ENCODE measurements at regions not wholly inside any gene's neighbourhood (a gene's known extent, or its start where the extent isn't known, plus 50 kb on each side); places are given as distances from the start of the nearest gene placed in this dataset.

DNA sequence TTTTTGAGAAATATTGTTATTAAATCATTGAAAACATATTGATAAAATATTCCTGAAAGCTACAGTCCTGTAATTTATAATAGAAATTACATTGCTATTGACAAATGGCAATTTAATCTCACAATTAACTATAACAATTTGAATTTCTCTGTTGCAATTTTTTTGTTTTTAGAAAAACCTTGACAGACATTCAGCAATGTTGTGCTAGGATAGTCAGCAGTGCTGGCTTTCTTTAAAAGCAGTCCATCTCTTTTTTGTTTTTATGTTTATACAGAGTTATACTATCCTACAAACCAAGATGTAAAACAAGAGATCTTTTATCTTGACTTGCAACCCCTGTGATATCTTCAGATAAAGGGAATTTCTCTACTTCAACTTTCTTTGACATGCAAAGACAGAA lies 93.1 kb downstream of the TUSC7 start:
- H3K4me3 ChIP-seq, result no peak overlapping the region
- no peaks in the 10 kb centered on the region for H3K9me2 ChIP-seq (ENCODE audit: insufficient read depth)
- no peak overlapping the region for H2AFZ ChIP-seq
- DNase-seq, result no peak
- no peaks in the 10 kb centered on the region for H3K9me3 ChIP-seq (ENCODE audit: low read depth)
- H3K9ac ChIP-seq, result no peak overlapping the region
- TF ChIP-seq EZH2phosphoT487 (IDR thresholded peaks at IDR 0.05; ENCODE audit: insufficient read depth, low read depth) (no peak), EZH2 (IDR thresholded peaks at IDR 0.05; ENCODE audit: insufficient read depth, poor library complexity, severe bottlenecking) (no peak)
- H3K27me3 ChIP-seq (replicated peaks; ENCODE audit: insufficient read depth), result no peaks in the 10 kb centered on the region
- no peaks in the 10 kb centered on the region for H3K4me1 ChIP-seq (ENCODE audit: insufficient read depth)
- H3K4me2 ChIP-seq (ENCODE audit: unreplicated experiment), result no peak overlapping the region
- in situ Hi-C loops (cut with MboI), result no loop called here
- H4K20me1 ChIP-seq (ENCODE audit: insufficient read depth), result no peaks in the 10 kb centered on the region
- H3K27ac ChIP-seq, result no peak overlapping the region
- no peaks in the 10 kb centered on the region for H3K36me3 ChIP-seq (ENCODE audit: low read depth)
- H3K79me2 ChIP-seq (ENCODE audit: insufficient read depth), result no peaks in the 10 kb centered on the region
- no peaks in the 10 kb centered on the region for H3F3A ChIP-seq (ENCODE audit: insufficient read depth)

DNA sequence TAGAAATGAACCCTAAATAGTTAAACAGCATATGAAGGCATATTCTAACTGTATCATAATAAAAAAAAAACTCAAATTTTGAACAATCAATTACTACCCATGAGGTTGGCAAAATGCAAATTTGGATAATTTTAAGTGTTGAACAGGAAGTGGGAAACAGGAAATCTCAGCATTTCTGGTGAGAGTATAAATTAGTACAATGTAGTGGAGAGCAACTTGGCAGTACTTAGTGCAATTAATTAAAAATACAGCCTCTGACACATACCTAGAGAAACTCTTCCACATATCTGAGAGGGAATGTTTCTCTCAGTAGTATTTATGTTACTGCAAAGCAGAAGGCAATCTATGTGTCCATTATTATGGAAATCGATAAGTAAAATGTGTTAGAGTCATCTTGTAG lies 96.8 kb downstream of the TUSC7 start:
- Histone ChIP-seq H3K36me3 (ENCODE audit: low read depth) (no peaks in the 10 kb centered on the region), H4K20me1 (ENCODE audit: insufficient read depth) (no peaks in the 10 kb centered on the region), H3K4me1 (ENCODE audit: insufficient read depth) (no peaks in the 10 kb centered on the region), H3K9me3 (ENCODE audit: low read depth) (no peaks in the 10 kb centered on the region), H3F3A (ENCODE audit: insufficient read depth) (no peaks in the 10 kb centered on the region), H2AFZ (no peak overlapping the region), H3K27me3 (replicated peaks; ENCODE audit: insufficient read depth) (no peaks in the 10 kb centered on the region), H3K4me3 (no peak overlapping the region), H3K79me2 (ENCODE audit: insufficient read depth) (no peaks in the 10 kb centered on the region), H3K9ac (no peak overlapping the region), H3K9me2 (ENCODE audit: insufficient read depth) (no peaks in the 10 kb centered on the region), H3K27ac (no peak overlapping the region), H3K4me2 (ENCODE audit: unreplicated experiment) (no peak overlapping the region)
- 86 to 89% methylated on average over 1 of the region's 1 CpG for WGBS, 2 experiments (ENCODE audit: low coverage in 1 of 2, low lambda C conversion rate in 2 of 2, missing lambda C conversion rate in 2 of 2)
- DNase-seq, result no peak
- TF ChIP-seq EZH2 (IDR thresholded peaks at IDR 0.05; ENCODE audit: insufficient read depth, poor library complexity, severe bottlenecking), result no peak
- no peak for TF ChIP-seq EZH2phosphoT487 (IDR thresholded peaks at IDR 0.05; ENCODE audit: insufficient read depth, low read depth)
- in situ Hi-C loops (cut with MboI), result no loop called here

DNA sequence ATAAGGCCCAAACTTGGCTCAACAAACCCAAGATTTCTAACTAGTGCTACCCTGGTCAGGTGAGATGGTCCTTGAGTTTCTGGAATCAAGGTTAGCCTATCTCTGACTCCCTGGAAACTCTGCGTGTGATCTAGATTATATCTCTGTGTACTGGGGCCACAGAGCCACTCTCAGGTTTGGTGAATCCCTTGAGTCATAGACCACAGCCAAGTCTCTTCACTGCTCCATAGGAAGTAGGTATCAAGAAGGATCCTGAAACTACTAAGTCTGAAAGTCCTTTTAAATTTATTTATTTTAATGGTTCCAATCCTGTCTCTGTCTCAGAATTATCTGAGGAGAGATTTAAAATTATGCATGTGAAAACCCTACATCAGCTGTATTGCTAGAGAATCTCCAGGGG lies 99.1 kb downstream of the TUSC7 start:
- no peak overlapping the region for H3K9ac ChIP-seq
- 61 to 67% methylated on average over 1 of the region's 1 CpG for WGBS, 2 experiments (ENCODE audit: low coverage in 1 of 2, low lambda C conversion rate in 2 of 2, missing lambda C conversion rate in 2 of 2)
- H2AFZ ChIP-seq, result no peak overlapping the region
- H3K9me3 ChIP-seq (ENCODE audit: low read depth), result no peaks in the 10 kb centered on the region
- in situ Hi-C loops (cut with MboI), result no loop called here
- H3K27ac ChIP-seq, result no peak overlapping the region
- H4K20me1 ChIP-seq (ENCODE audit: insufficient read depth), result no peaks in the 10 kb centered on the region
- no peaks in the 10 kb centered on the region for H3K36me3 ChIP-seq (ENCODE audit: low read depth)
- H3K27me3 ChIP-seq (replicated peaks; ENCODE audit: insufficient read depth), result no peaks in the 10 kb centered on the region
- no peaks in the 10 kb centered on the region for H3F3A ChIP-seq (ENCODE audit: insufficient read depth)
- no peak overlapping the region for H3K4me3 ChIP-seq
- H3K9me2 ChIP-seq (ENCODE audit: insufficient read depth), result no peaks in the 10 kb centered on the region
- no peaks in the 10 kb centered on the region for H3K4me1 ChIP-seq (ENCODE audit: insufficient read depth)
- no peaks in the 10 kb centered on the region for H3K79me2 ChIP-seq (ENCODE audit: insufficient read depth)
- no peak for DNase-seq
- TF ChIP-seq EZH2phosphoT487 (IDR thresholded peaks at IDR 0.05; ENCODE audit: insufficient read depth, low read depth), result no peak
- TF ChIP-seq EZH2 (IDR thresholded peaks at IDR 0.05; ENCODE audit: insufficient read depth, poor library complexity, severe bottlenecking), result no peak
- no peak overlapping the region for H3K4me2 ChIP-seq (ENCODE audit: unreplicated experiment)

DNA sequence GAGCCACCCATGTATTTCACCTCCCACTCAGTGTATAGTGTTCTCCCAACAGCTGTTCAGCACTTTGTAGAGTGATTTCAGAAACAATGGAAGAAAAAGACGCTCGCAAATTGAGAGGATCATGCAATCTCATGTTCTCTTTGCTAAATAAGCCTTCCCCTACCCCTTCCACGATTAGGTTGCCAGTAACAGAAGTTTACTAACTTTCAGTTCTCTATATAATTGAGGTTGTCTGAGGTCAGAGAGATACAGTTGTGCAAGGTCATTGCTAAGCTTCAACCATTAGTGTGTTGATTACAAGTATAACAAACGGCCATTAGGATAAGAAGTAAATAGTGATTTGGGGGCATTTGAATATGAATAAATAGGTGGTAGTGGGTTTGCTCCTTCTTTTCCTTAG lies 99.6 kb downstream of the TUSC7 start:
- no peak overlapping the region for H3K9ac ChIP-seq
- WGBS, 2 experiments (ENCODE audit: low coverage in 1 of 2, low lambda C conversion rate in 2 of 2, missing lambda C conversion rate in 2 of 2), result 57 to 70% methylated on average over 4 of the region's 4 CpGs
- no peaks in the 10 kb centered on the region for H3K36me3 ChIP-seq (ENCODE audit: low read depth)
- no peaks in the 10 kb centered on the region for H3K79me2 ChIP-seq (ENCODE audit: insufficient read depth)
- no peak for DNase-seq
- H3K4me1 ChIP-seq (ENCODE audit: insufficient read depth), result no peaks in the 10 kb centered on the region
- no peaks in the 10 kb centered on the region for H3K9me3 ChIP-seq (ENCODE audit: low read depth)
- no peaks in the 10 kb centered on the region for H3K27me3 ChIP-seq (replicated peaks; ENCODE audit: insufficient read depth)
- TF ChIP-seq EZH2phosphoT487 (IDR thresholded peaks at IDR 0.05; ENCODE audit: insufficient read depth, low read depth) (no peak), EZH2 (IDR thresholded peaks at IDR 0.05; ENCODE audit: insufficient read depth, poor library complexity, severe bottlenecking) (no peak)
- in situ Hi-C loops (cut with MboI), result no loop called here
- H3K4me2 ChIP-seq (ENCODE audit: unreplicated experiment), result no peak overlapping the region
- no peaks in the 10 kb centered on the region for H3K9me2 ChIP-seq (ENCODE audit: insufficient read depth)
- H2AFZ ChIP-seq, result no peak overlapping the region
- no peak overlapping the region for H3K4me3 ChIP-seq
- no peaks in the 10 kb centered on the region for H3F3A ChIP-seq (ENCODE audit: insufficient read depth)
- H4K20me1 ChIP-seq (ENCODE audit: insufficient read depth), result no peaks in the 10 kb centered on the region
- H3K27ac ChIP-seq, result no peak overlapping the region

DNA sequence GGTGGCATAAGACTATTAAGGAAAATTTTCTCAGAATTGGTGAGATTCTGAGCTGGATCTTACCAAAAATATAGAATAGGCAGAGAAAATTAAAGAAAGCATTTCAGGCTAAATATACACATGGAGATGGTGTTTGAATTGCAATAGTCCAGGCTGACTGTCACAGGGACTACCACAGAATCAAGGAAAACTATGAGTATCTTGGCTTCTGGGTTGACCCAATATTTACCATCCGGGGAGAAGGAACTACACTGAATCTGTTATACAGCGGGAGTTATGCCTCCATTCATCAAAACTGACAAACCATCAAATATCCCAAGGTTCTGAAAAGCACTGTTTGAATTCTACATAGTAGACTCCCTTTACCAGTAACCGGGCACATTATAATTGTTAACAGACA lies 102.2 kb downstream of the TUSC7 start:
- in situ Hi-C loops (cut with MboI), result no loop called here
- H3K9me3 ChIP-seq (ENCODE audit: low read depth), result no peaks in the 10 kb centered on the region

More for the DNA sequence above, 102.2 kb downstream of the TUSC7 start:
- Histone ChIP-seq H3K4me3 (no peak overlapping the region), H4K20me1 (ENCODE audit: insufficient read depth) (no peaks in the 10 kb centered on the region), H3K79me2 (ENCODE audit: insufficient read depth) (no peaks in the 10 kb centered on the region), H3F3A (ENCODE audit: insufficient read depth) (no peaks in the 10 kb centered on the region), H3K27me3 (replicated peaks; ENCODE audit: insufficient read depth) (no peaks in the 10 kb centered on the region), H3K9me2 (ENCODE audit: insufficient read depth) (no peaks in the 10 kb centered on the region), H3K27ac (no peak overlapping the region), H3K4me1 (ENCODE audit: insufficient read depth) (no peaks in the 10 kb centered on the region), H2AFZ (no peak overlapping the region), H3K9ac (no peak overlapping the region), H3K36me3 (ENCODE audit: low read depth) (no peaks in the 10 kb centered on the region), H3K4me2 (ENCODE audit: unreplicated experiment) (no peak overlapping the region)
- DNase-seq, result no peak
- TF ChIP-seq EZH2phosphoT487 (IDR thresholded peaks at IDR 0.05; ENCODE audit: insufficient read depth, low read depth), result no peak
- no peak for TF ChIP-seq EZH2 (IDR thresholded peaks at IDR 0.05; ENCODE audit: insufficient read depth, poor library complexity, severe bottlenecking)
- WGBS, 2 experiments (ENCODE audit: low coverage in 1 of 2, low lambda C conversion rate in 2 of 2, missing lambda C conversion rate in 2 of 2), result 67% methylated on average over 3 of the region's 3 CpGs

Measured in GM23248 (cell line).